ENCODE measurements at regions not wholly inside any gene's neighbourhood (a gene's known extent, or its start where the extent isn't known, plus 50 kb on each side); places are given as distances from the start of the nearest gene placed in this dataset.
"Not testable (repeated sequence)": the region's sequence is repeated elsewhere in the genome, so short reads cannot be mapped to it uniquely, and the experiment has no call there.

- DNase-seq (ENCODE audit: low spot score) = no peak
Measured at GRCh38 chr2:120498576-120499394, 152.8 kb downstream of the INHBB start.

GRCh38 chr2:120499784-120500495 is 154.0 kb downstream of the INHBB start:
- no peak for DNase-seq (ENCODE audit: low spot score)

GRCh38 chr2:120501591-120501990 is 155.7 kb downstream of the INHBB start:
- no peak for DNase-seq (ENCODE audit: low spot score)

GRCh38 chr2:120502357-120502756 is 156.4 kb downstream of the INHBB start:
- DNase-seq (ENCODE audit: low spot score) = no peak

GRCh38 chr2:120502761-120503160 is 156.8 kb downstream of the INHBB start:
- DNase-seq (ENCODE audit: low spot score) = no peak

GRCh38 chr2:120503206-120503792 is 157.4 kb downstream of the INHBB start:
- no peak for DNase-seq (ENCODE audit: low spot score)

DNA sequence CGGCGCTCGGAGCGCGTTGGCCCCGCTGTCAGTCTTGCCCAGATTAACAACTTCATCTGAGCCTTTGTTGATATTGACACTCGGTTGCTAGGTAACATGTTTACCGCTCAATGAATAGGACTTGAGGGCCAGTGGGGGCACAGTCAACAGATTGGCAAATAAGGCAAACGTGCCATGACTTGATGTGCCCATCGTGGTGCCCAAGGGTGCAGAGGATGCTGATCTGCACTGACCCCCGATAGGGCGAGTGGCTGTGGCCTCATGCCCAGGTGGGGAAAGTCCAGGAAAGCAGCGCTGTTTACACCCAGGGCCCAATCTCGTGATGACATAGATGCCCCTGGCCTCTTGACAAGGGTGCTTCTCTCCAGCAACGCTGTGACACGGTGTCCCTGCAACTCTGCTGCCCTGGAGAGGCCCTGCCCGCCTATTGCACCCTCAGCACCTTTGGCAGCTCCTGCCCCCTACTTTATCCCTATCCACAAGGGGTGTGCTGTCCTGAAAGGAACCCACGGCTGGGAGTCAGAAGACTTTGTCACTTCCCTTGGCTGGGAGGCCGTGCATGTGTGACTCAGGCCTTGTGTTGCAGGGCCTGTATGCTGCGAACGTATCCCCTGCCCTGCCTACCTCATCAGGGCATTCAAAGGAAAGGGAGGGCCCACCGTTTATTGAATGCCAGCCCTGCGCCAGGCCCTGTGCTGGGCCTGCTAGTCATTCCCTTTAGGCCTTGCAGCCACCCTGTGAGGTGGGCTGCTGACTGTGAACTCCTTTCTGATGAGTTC is 158.0 kb downstream of the INHBB start:
- DNase-seq (ENCODE audit: low spot score) = no peak

- no peak for DNase-seq (ENCODE audit: low spot score)
Measured at GRCh38 chr2:120504936-120505705, 159.2 kb downstream of the INHBB start.

- DNase-seq (ENCODE audit: low spot score) = no peak
Measured at GRCh38 chr2:120508567-120509041, 162.7 kb downstream of the INHBB start.

DNA sequence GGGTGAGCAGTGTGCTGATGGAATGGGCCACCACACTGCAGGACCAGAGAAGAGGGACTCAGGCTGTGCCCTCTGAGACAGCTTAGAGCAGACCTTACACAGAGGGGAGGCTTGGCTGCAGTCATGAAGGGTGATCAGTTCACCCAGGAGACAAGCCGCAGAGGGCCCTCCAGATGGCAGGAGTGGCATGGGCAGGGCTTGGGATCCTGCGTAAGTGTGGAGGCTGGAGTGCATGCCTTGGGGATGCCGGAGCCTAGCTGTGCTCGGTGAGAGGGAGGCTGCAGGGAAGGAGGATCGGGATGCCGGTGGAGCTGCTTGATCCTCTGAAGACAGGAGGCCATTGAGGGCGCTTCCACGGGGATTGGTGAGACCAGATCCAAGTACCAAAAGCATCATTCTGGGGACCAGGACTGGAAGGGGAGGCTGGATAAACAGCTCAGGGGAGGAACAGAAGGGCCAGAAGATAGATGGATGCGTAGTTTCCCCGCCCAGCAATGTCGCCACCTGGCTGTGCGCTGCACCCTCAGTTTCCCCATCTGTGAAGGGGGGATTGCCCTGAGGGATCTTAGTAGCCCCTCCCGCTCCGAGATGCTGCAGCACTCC is 163.4 kb downstream of the INHBB start:
- DNase-seq (ENCODE audit: low spot score) = no peak

DNA sequence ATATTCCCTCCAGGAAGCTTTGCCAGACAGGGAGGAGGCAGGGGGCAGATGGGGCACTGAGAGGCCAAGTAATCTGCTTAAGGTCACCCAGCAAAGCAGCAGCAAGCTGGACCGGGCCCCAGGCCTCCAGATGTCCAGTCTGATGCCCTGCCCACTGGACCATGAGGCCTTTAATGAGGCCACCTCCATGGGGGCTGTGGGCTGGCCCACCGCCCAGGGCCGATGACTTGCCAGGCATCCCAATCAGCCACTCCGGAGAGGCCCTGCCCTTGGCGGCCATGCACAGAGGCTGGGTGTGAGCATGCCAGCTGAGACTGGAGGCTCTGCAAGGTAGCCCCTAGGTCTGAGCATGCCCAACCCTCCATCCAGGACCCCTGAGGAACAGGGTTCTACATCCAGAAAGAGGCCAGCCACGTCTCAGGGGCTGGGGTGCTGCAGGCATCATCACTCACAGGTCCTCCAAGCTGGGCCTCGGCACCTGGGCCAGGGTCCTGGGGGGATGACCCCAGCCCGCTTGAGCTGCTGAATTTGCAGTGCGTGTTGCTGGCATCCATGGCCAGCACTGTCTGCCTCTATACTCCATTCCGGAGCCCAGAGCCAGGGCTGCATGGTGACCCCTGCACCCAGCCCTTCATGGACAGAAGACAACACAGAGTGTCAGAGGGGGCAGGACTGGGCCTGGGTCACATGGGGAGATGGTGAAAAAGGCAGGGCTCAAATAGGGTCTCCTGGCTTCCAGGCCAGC is 164.2 kb downstream of the INHBB start:
- DNase-seq (ENCODE audit: low spot score) = no peak

GRCh38 chr2:120510751-120511395 is 164.9 kb downstream of the INHBB start:
- DNase-seq (ENCODE audit: low spot score) = no peak

DNA sequence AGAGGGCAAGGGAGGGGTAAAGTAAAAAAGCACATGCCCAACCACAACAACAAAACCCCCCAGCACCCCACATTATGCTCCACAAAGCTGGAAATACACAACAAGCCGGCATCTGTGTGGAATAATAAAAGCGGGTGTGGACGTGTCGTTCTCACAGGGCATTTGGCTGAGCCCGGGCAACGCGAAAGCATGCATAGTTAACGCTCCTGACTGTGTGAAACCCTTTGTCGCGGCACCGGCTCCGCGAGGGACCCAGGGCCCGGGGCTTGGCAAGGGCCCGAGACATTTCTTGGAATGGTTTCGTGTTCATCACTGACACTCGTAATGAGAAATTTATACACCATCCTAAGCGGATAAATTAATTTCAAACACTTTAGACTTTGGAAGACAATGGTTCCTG is 165.6 kb downstream of the INHBB start:
- DNase-seq (ENCODE audit: low spot score) = no peak

DNA sequence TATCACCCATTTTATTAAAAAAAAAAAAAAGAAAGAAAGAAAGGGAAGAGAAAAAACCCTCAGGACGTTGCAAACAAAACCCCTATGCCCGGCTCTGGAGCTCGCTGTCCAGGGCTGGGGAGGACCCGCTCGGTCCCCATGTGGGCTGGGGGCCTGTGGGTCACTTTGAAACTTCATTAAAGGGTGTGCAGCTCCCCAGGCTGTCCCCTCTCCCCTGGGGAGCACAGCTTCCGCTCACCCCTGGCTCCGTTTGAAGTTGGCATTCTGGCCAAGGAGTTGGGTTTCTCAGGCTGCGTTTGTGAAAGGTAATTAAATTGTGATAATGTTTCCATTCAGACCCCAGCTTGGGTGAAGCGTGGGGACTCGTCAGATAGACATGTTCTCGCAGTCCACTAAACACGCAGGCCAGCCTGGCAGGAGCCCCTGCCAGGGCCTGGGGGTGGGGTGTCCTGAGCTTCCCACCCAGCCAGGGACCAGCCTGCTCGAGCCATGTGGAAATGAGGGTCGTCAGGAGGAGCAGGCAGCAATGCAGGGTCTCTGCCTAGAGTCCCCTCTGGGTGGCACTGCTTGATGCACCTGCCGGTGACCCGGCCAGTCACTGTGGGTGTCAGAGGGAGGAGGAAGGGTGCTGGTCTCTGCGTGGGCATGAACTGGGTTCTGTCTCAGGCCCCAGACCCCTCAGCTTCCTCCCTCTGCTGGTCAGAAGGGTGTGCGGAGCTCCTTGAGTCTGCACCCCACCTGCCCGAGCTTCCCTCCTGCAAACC is 166.2 kb downstream of the INHBB start:
- DNase-seq (ENCODE audit: low spot score) = no peak

DNA sequence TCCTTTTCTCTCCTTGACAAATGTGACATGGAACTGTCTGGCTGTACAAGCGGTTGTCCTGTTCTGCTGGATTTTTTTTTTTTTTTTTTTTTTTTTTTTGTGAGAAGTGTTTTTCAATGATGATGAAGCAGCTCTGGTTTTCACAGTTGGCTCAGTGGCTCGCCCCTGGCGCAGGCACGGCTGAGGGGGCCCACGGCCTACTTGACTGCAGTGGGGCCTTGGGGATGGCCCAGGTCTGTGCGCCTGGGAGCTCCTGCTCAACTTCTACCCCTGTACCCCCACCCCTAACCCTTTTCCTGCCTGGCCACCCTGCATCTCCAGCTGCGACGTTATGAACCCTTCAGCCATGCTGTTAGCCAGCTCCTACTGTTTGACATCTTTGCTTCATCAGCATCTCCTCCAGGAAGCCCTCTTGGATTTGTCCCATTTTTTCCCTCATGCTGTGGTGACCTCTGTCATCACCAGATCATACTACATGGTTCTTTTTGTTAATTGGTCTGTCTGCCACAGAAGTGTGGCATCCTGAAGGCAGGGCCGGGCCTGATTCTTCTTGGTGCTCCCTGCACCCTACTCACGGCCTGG is 167.9 kb downstream of the INHBB start:
- no peak for DNase-seq (ENCODE audit: low spot score)

DNA sequence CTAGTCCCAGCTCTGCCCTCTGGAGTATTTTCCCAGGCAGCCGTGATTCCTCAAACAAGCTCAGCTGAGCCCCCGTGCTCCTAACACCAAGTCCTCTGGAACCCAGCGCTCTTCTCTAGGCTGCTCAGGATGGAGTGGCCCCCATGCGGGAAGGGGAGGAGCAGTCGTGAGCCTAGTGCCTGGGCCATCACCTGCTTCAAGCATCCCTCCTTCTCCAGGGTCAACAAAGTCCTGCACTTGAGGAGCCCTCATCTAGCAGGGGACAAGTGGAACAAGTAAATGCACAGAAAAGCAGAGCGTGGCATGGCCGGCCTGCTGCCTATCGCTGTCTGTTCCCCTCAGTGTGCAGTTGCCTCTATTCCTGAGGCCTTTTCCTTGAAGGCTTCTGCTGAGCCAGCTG is 168.6 kb downstream of the INHBB start:
- DNase-seq (ENCODE audit: low spot score) = no peak

- not testable (repeated sequence) for DNase-seq (ENCODE audit: low spot score)
Measured at GRCh38 chr2:120515066-120515758, 169.3 kb downstream of the INHBB start.

All from CD4-positive, alpha-beta T cell treated with Interleukin-6 at 100 ng/mL for 8 hours (primary cell).